ENCODE measurements at regions not wholly inside any gene's neighbourhood (a gene's known extent, or its start where the extent isn't known, plus 50 kb on each side); places are given as distances from the start of the nearest gene placed in this dataset.

- H3K4me1 ChIP-seq, result no peaks in the 10 kb centered on the region
- H3K27me3 ChIP-seq (ENCODE audit: insufficient read depth in 3 of 3, low read length in 2 of 3), result no peaks in the 10 kb centered on the region
- no peak for DNase-seq
- no peaks in the 10 kb centered on the region for H3K36me3 ChIP-seq (ENCODE audit: insufficient read depth in 1 of 2, low read depth in 1 of 2)
- no peaks in the 10 kb centered on the region for H3K9me3 ChIP-seq
- no peak for TF ChIP-seq CTCF (IDR thresholded peaks at IDR 0.05)
- 27 to 41% (median 27%) methylated on average over 1 of the region's 1 CpG for WGBS, 3 donors
- intact Hi-C loops (cut with DNase I), result no loop called here
- no peak overlapping the region for H3K4me3 ChIP-seq
- no peak overlapping the region for H3K27ac ChIP-seq
- no peak for ATAC-seq
Measured at GRCh38 chr3:145145461-145145860, 1015.5 kb downstream of the PLOD2 start.

GRCh38 chr3:145159640-145160039, 1001.3 kb downstream of the PLOD2 start:
- no peak for ATAC-seq
- no peak for DNase-seq
- no peaks in the 10 kb centered on the region for H3K9me3 ChIP-seq
- H3K27me3 ChIP-seq (ENCODE audit: insufficient read depth in 3 of 3, low read length in 2 of 3), result no peaks in the 10 kb centered on the region
- H3K4me1 ChIP-seq, result no peaks in the 10 kb centered on the region
- no peak for TF ChIP-seq CTCF (IDR thresholded peaks at IDR 0.05)
- H3K4me3 ChIP-seq, result no peak overlapping the region
- intact Hi-C loops (cut with DNase I), result no loop called here
- H3K27ac ChIP-seq, result no peak overlapping the region
- H3K36me3 ChIP-seq (ENCODE audit: insufficient read depth in 1 of 2, low read depth in 1 of 2), result no peaks in the 10 kb centered on the region

- WGBS, 3 donors, result 23 to 55% (median 23%) methylated on average over 2 of the region's 2 CpGs
Measured at GRCh38 chr3:145170121-145170520, 990.9 kb downstream of the PLOD2 start.

GRCh38 chr3:145175626-145176025, 985.4 kb downstream of the PLOD2 start:
- ATAC-seq, result no peak
- Histone ChIP-seq H3K4me3 (no peak overlapping the region), H3K36me3 (ENCODE audit: insufficient read depth in 1 of 2, low read depth in 1 of 2) (no peaks in the 10 kb centered on the region), H3K27me3 (ENCODE audit: insufficient read depth in 3 of 3, low read length in 2 of 3) (no peaks in the 10 kb centered on the region), H3K4me1 (no peaks in the 10 kb centered on the region), H3K27ac (no peak overlapping the region), H3K9me3 (no peaks in the 10 kb centered on the region)
- intact Hi-C loops (cut with DNase I), result no loop called here
- 59 to 65% (median 60%) methylated on average over 3 of the region's 3 CpGs for WGBS, 3 donors
- DNase-seq, result no peak
- TF ChIP-seq CTCF (IDR thresholded peaks at IDR 0.05), result no peak

More at GRCh38 chr3:145170121-145170520, 990.9 kb downstream of the PLOD2 start:
- H3K4me3 ChIP-seq, result no peak overlapping the region
- DNase-seq (no peak), ATAC-seq (no peak)
- TF ChIP-seq CTCF (IDR thresholded peaks at IDR 0.05), result no peak
- H3K27ac ChIP-seq, result no peak overlapping the region
- no peaks in the 10 kb centered on the region for H3K27me3 ChIP-seq (ENCODE audit: insufficient read depth in 3 of 3, low read length in 2 of 3)
- H3K9me3 ChIP-seq, result no peaks in the 10 kb centered on the region
- H3K4me1 ChIP-seq, result no peaks in the 10 kb centered on the region
- intact Hi-C loops (cut with DNase I), result no loop called here
- no peaks in the 10 kb centered on the region for H3K36me3 ChIP-seq (ENCODE audit: insufficient read depth in 1 of 2, low read depth in 1 of 2)

- intact Hi-C loops (cut with DNase I), result no loop called here
- no peak for TF ChIP-seq CTCF (IDR thresholded peaks at IDR 0.05)
- DNase-seq, result no peak
- Histone ChIP-seq H3K4me3 (no peak overlapping the region), H3K27me3 (ENCODE audit: insufficient read depth in 3 of 3, low read length in 2 of 3) (no peaks in the 10 kb centered on the region), H3K4me1 (no peaks in the 10 kb centered on the region), H3K9me3 (no peaks in the 10 kb centered on the region), H3K27ac (no peak overlapping the region), H3K36me3 (ENCODE audit: insufficient read depth in 1 of 2, low read depth in 1 of 2) (no peaks in the 10 kb centered on the region)
- ATAC-seq, result no peak
- WGBS, 3 donors, result 62 to 67% (median 65%) methylated on average over 2 of the region's 2 CpGs
Measured at GRCh38 chr3:145176907-145177306, 984.1 kb downstream of the PLOD2 start.
